ENCODE measurements at regions not wholly inside any gene's neighbourhood (a gene's known extent, or its start where the extent isn't known, plus 50 kb on each side); places are given as distances from the start of the nearest gene placed in this dataset.

GRCh38 chr5:167247816-167248215 lies 1043.6 kb upstream of the WWC1 start:
- TF ChIP-seq POLR2A (IDR thresholded peaks at IDR 0.05; ENCODE audit: low read depth, low read length): no peak
- no peak for FAIRE-seq

GRCh38 chr5:167248257-167248656 lies 1043.2 kb upstream of the WWC1 start:
- FAIRE-seq (no peak), DNase-seq (ENCODE audit: insufficient read length, low spot score) (no peak)
- no peak for TF ChIP-seq POLR2A (IDR thresholded peaks at IDR 0.05; ENCODE audit: low read depth, low read length)

More at GRCh38 chr5:167247816-167248215, 1043.6 kb upstream of the WWC1 start:
- no peak for DNase-seq (ENCODE audit: insufficient read length, low spot score)

- FAIRE-seq: no peak
- TF ChIP-seq POLR2A (IDR thresholded peaks at IDR 0.05; ENCODE audit: low read depth, low read length): no peak
- DNase-seq (ENCODE audit: insufficient read length, low spot score): no peak
Observed at GRCh38 chr5:167250996-167251395, 1040.4 kb upstream of the WWC1 start.

GRCh38 chr5:167254132-167254531 lies 1037.3 kb upstream of the WWC1 start:
- TF ChIP-seq POLR2A (IDR thresholded peaks at IDR 0.05; ENCODE audit: low read depth, low read length): no peak
- FAIRE-seq (no peak), DNase-seq (ENCODE audit: insufficient read length, low spot score) (no peak)

GRCh38 chr5:167255926-167256325 lies 1035.5 kb upstream of the WWC1 start:
- FAIRE-seq (no peak), DNase-seq (ENCODE audit: insufficient read length, low spot score) (no peak)
- no peak for TF ChIP-seq POLR2A (IDR thresholded peaks at IDR 0.05; ENCODE audit: low read depth, low read length)

- DNase-seq (ENCODE audit: insufficient read length, low spot score): no peak
- no peak for FAIRE-seq
- TF ChIP-seq POLR2A (IDR thresholded peaks at IDR 0.05; ENCODE audit: low read depth, low read length): no peak
Observed at GRCh38 chr5:167259806-167260205, 1031.6 kb upstream of the WWC1 start.

- no peak for TF ChIP-seq POLR2A (IDR thresholded peaks at IDR 0.05; ENCODE audit: low read depth, low read length)
- peak; percentile 11 for DNase-seq (ENCODE audit: insufficient read length, low spot score)
- FAIRE-seq: peak; percentile 23
Observed at GRCh38 chr5:167261309-167262100, 1029.9 kb upstream of the WWC1 start.

GRCh38 chr5:167263185-167263584 lies 1028.3 kb upstream of the WWC1 start:
- FAIRE-seq (no peak), DNase-seq (ENCODE audit: insufficient read length, low spot score) (no peak)
- no peak for TF ChIP-seq POLR2A (IDR thresholded peaks at IDR 0.05; ENCODE audit: low read depth, low read length)

GRCh38 chr5:167264348-167264747 lies 1027.1 kb upstream of the WWC1 start:
- DNase-seq (ENCODE audit: insufficient read length, low spot score): no peak
- FAIRE-seq: no peak
- no peak for TF ChIP-seq POLR2A (IDR thresholded peaks at IDR 0.05; ENCODE audit: low read depth, low read length)

- no peak for DNase-seq (ENCODE audit: insufficient read length, low spot score)
- no peak for TF ChIP-seq POLR2A (IDR thresholded peaks at IDR 0.05; ENCODE audit: low read depth, low read length)
- no peak for FAIRE-seq
Observed at GRCh38 chr5:167268337-167268736, 1023.1 kb upstream of the WWC1 start.

GRCh38 chr5:167269146-167269545 lies 1022.3 kb upstream of the WWC1 start:
- FAIRE-seq: no peak
- no peak for DNase-seq (ENCODE audit: insufficient read length, low spot score)
- no peak for TF ChIP-seq POLR2A (IDR thresholded peaks at IDR 0.05; ENCODE audit: low read depth, low read length)

GRCh38 chr5:167271081-167271480 lies 1020.4 kb upstream of the WWC1 start:
- DNase-seq (ENCODE audit: insufficient read length, low spot score): no peak
- FAIRE-seq: no peak
- no peak for TF ChIP-seq POLR2A (IDR thresholded peaks at IDR 0.05; ENCODE audit: low read depth, low read length)

- no peak for FAIRE-seq
- DNase-seq (ENCODE audit: insufficient read length, low spot score): no peak
- no peak for TF ChIP-seq POLR2A (IDR thresholded peaks at IDR 0.05; ENCODE audit: low read depth, low read length)
Observed at GRCh38 chr5:167271511-167271910, 1019.9 kb upstream of the WWC1 start.

- no peak for TF ChIP-seq POLR2A (IDR thresholded peaks at IDR 0.05; ENCODE audit: low read depth, low read length)
- no peak for FAIRE-seq
- DNase-seq (ENCODE audit: insufficient read length, low spot score): no peak
Observed at GRCh38 chr5:167280111-167280510, 1011.3 kb upstream of the WWC1 start.

- TF ChIP-seq POLR2A (IDR thresholded peaks at IDR 0.05; ENCODE audit: low read depth, low read length): no peak
- DNase-seq (ENCODE audit: insufficient read length, low spot score) (no peak), FAIRE-seq (no peak)
Observed at GRCh38 chr5:167281925-167282324, 1009.5 kb upstream of the WWC1 start.

Measured in H54 (cell line).